Kidney epithelial cell (primary cell): ENCODE measurements at regions not wholly inside any gene's neighbourhood (a gene's known extent, or its start where the extent isn't known, plus 50 kb on each side); places are given as distances from the start of the nearest gene placed in this dataset.

ENCODE experiments used
- DNase-seq: peaks from one replicate; pipeline ENCODE4 v3.0.0-alpha.2; 2010; ENCODE audit warnings: low read depth
- H3K27me3 ChIP-seq: 2 replicates; pipeline ENCODE4 v1.6.0; 2011; ENCODE audit warnings: low read length; ENCODE audit not compliant: control insufficient read depth, insufficient read depth
- H3K36me3 ChIP-seq: 2 replicates; pipeline ENCODE4 v1.5.1; 2011; ENCODE audit warnings: low read length; ENCODE audit not compliant: control insufficient read depth, insufficient read depth
- H3K4me3 ChIP-seq: 2 replicates; pipeline ENCODE4 v1.5.1; 2011; ENCODE audit warnings: low read depth, mild to moderate bottlenecking, control low read depth, low read length
- TF ChIP-seq, protein P1 (sequence below): IDR thresholded peaks from 2 replicates; pipeline ENCODE4 v1.5.1; 2011; ENCODE audit warnings: mild to moderate bottlenecking, moderate library complexity, low read length, control low read depth, inconsistent platforms; ENCODE audit not compliant: insufficient read depth, poor library complexity, severe bottlenecking

DNA sequence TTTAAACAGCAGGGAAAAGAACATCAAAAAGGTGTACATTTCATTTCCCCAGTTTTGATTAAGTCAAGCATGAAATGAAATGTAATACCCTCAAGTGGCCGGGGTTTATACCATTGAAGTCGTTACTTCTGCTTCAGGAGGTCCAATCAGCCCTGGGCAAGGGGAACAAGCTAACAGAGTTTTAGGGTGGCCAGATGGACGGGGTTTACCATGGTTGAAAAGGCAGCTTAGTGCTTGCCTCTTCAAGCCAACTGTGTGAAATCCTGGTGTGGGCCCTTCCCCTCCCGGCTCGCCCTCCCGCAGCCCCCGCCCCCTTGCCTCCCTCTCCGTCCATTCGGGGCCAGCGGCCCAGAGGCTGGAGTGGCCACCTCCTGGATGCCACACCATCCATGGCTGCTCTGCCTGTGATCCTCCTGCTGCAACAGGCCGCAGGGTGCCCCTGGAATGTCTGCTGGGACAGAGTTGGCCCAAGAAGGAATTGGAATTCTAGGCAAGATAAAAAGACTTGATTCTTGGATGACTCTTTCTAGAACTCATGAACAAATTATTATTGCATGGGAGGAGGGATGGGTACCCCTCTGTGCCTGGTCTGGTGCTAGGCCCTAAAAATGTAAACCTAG is 296.2 kb upstream of the IRX3 start:
- no peak for DNase-seq
- Histone ChIP-seq H3K36me3 (no peaks in the 10 kb centered on the region), H3K4me3 (no peak overlapping the region), H3K27me3 (no peaks in the 10 kb centered on the region)
- TF ChIP-seq, protein P1, sequence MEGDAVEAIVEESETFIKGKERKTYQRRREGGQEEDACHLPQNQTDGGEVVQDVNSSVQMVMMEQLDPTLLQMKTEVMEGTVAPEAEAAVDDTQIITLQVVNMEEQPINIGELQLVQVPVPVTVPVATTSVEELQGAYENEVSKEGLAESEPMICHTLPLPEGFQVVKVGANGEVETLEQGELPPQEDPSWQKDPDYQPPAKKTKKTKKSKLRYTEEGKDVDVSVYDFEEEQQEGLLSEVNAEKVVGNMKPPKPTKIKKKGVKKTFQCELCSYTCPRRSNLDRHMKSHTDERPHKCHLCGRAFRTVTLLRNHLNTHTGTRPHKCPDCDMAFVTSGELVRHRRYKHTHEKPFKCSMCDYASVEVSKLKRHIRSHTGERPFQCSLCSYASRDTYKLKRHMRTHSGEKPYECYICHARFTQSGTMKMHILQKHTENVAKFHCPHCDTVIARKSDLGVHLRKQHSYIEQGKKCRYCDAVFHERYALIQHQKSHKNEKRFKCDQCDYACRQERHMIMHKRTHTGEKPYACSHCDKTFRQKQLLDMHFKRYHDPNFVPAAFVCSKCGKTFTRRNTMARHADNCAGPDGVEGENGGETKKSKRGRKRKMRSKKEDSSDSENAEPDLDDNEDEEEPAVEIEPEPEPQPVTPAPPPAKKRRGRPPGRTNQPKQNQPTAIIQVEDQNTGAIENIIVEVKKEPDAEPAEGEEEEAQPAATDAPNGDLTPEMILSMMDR = no peak

- peaks cover 2% of the 10 kb centered on the region for H3K27me3 ChIP-seq
- H3K36me3 ChIP-seq = no peaks in the 10 kb centered on the region
- no peak overlapping the region for H3K4me3 ChIP-seq
- DNase-seq = no peak
- TF ChIP-seq, protein P1 = no peak
Observed at GRCh38 chr16:54579106-54579728, 292.6 kb upstream of the IRX3 start.

DNA sequence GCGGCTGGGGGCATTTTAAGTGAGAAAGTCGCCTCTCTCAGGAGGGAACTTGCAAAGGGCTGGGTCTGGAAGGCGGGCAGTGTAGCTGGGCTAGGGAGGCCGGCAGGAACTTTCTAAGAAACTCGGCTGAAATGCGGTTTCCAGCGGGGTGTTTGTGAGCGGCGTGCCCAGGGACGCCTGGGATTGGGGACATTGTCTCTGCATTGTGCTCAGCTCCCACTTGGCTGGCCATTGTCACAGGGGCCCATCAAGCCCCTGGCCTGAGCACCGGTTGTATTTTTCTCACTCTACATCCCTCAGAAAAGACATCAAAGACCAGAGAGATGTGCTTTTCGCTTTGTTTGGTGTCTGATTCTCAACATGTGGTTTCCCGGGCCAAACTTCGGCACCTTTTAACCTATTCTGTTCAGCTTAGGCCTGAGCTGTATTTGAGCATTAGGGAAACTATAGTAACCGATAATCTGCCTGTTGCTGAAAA is 291.1 kb upstream of the IRX3 start:
- no peak overlapping the region for H3K4me3 ChIP-seq
- no peaks in the 10 kb centered on the region for H3K36me3 ChIP-seq
- TF ChIP-seq, protein P1 = no peak
- no peak for DNase-seq
- H3K27me3 ChIP-seq = peaks cover 2% of the 10 kb centered on the region

- DNase-seq = no peak
Observed at GRCh38 chr16:54576785-54577184, 290.2 kb upstream of the IRX3 start.

DNA sequence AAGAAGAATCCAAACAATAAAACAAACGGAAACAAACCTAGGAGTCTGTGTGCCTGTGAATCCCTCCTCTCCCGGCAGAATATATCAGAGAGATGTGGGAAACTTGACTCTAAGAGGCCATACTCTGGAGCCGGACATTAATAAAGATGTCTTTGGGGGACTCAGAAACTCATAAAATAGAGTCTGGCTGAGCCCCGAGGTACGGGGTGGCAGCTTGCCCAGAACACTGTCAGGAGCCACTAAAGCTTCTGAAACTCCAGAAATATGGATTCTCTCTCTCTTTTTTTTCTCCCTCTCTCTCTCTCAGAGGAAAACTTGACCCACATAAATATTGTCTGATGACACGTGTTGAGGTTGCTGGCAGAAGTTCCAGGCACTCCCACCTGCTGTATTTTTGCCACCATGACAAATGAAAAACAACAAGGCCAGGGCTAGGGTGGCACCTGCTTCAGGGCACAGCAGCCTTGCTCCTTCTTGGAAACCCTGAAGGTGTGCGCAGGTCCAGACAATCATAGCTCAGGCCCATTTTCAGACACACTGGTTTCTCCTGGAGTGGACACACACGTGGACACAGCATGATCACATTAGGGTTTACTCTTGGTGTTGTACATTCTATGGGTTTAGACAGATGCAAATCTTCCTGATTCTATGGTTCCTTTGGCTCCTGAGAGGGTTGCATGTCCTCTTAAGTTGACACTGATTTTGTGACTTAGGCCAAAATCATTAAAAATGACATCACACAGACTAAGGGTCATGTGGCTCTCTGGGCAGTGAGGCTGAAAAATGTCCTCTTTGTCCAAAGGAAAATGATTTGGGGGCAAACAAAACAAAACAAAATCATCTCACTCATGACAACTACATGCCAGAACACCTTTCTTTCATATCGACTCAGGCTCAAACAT is 282.6 kb upstream of the IRX3 start:
- Histone ChIP-seq H3K36me3 (no peaks in the 10 kb centered on the region), H3K27me3 (no peaks in the 10 kb centered on the region), H3K4me3 (no peak overlapping the region)
- no peak for DNase-seq
- TF ChIP-seq, protein P1 = no peak

More at GRCh38 chr16:54576785-54577184, 290.2 kb upstream of the IRX3 start:
- no peak overlapping the region for H3K4me3 ChIP-seq
- H3K36me3 ChIP-seq = no peaks in the 10 kb centered on the region
- TF ChIP-seq, protein P1 = no peak
- peaks cover 2% of the 10 kb centered on the region for H3K27me3 ChIP-seq
